GM18499 (cell line): ENCODE measurements at regions not wholly inside any gene's neighbourhood (a gene's known extent, or its start where the extent isn't known, plus 50 kb on each side); places are given as distances from the start of the nearest gene placed in this dataset.

Experiments
- ATAC-seq: cut with Tn5 transposase; IDR thresholded peaks from one replicate; pipeline ENCODE4 v1.9.1; 2021; ENCODE audit warnings: moderate number of reproducible peaks; ENCODE audit not compliant: insufficient read depth, unreplicated experiment

DNA sequence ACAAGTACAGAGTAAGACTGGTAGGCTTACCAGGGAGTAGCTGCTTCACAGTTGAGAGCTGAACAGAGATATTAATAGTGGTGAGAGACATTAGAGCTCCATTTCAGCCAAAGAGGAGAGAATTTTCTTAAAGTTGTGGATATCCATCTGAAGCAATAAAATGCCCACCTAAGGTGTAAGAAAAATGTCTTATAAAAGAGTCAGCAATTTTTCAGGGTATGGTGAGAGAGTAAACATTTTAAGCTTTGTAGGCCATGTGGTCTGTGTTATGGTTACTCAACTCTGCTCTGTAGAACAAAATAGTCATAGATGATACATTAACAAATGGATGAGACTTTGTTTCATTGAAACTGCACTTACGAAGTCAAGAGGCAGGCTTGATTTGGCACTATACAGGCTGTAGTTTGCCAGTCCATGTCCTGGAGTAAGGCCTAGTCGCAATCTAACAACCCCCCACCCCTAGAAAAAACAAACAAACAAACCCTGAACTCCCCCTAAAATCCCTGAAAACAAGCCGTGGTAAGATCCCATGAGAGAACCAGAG, 945.4 kb upstream of the SEMA6A start:
- ATAC-seq = no peak

DNA sequence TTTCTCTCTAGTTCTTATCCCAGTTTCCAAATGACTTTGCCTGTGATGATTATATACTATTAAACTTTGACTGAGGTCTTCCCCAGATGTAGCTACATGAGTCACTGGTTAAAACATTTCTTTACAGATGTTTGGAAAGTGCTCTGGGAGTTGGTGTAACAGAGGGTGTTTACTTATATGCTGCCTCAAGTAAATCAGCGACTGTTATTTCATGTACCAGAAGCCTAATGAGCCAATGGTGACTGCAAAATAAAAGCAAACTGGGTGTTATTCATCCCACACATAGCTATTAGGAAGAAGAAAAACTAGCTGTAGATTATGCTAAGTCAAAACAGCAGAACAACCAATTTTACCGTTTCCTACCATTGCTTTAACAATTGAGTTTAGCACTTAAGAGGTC, 929.7 kb upstream of the SEMA6A start:
- ATAC-seq = no peak

DNA sequence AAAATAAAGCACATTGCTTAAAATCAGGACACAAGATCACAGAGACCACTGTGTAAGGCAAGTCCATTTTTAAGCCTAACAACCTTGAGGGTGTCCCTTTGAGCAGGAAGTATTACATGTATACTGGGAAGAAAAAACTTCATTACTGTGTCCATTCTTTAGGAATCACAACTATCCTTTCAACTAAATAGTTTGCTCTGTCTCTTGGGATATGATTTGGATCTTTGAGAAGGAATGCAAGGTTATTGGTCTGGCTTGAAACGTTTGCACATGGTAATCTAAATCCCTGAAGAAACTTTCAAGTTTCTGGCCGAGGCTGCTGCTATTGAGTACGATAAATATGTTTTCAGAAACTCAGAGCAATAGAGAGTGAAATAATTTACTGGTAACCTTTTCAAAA, 923.0 kb upstream of the SEMA6A start:
- ATAC-seq = no peak

GRCh38 chr5:117496801-117497200, 922.2 kb upstream of the SEMA6A start:
- no peak for ATAC-seq

- no peak for ATAC-seq
Measured at GRCh38 chr5:117494188-117494587, 919.6 kb upstream of the SEMA6A start.

DNA sequence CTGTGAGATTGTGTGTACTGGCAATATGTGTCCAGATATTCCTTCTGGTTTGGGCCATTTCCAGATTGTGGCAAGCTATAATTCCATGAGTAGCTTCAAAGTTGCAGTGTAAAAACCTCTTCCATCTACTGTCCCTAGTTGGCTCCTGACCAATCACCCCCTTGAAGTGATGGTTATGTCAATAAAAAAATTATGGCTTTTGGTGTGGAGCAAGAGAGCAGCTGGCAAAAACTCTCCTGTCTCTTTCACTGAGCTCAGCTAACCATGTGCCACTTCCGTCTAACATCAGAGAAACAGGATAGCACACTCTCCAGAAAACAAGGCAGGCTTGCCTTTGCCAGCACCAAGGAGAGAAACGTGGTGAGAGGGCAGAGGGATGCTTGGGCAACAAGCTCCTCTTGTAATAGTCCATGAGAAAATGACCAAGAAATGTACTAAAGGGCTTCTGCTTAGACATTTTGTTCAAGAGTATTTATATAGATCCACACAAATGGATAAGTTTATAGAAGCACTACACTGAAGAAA, 914.4 kb upstream of the SEMA6A start:
- no peak for ATAC-seq

DNA sequence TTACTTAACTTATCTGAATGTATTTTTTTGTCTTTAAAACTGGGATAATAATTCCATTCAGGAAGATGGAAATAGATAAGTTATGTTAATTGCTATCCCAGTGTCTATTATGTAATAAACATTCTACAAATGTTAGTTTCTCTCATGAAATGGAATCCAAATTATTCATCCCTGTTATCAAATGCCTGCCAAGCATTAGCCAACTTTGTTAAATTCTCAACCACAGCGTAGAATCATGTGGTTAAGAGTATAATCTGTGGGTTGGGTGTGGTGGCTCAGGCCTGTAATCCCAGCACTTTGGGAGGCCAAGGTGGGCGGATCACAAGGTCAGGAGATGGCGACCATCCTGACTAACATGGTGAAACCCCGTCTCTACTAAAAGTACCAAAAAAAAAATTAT, 912.9 kb upstream of the SEMA6A start:
- ATAC-seq = no peak

DNA sequence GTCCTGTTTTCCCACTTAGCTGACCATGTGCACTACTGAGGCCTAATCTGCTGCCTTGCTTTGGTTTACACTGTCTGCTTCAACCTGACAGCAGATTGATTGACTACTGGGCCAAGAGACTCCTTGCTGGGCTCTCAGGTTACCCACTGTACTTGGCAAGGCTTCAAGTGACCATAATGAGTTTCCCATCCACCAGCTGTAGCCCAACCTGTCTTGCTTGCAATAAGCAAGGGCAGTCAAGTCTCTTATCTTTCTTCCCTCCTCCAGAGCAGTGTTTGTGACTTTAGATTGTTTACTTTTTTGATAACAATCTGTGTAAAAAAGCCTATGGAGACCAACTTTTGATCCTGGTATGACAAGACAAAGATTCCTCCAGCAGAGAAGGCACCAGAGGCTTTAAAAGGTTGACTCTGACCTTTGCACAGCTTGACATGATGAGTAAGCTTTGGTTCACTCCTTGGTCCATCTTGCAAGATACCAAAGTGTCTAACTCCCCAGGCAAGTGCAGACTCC, 912.3 kb upstream of the SEMA6A start:
- ATAC-seq = no peak

DNA sequence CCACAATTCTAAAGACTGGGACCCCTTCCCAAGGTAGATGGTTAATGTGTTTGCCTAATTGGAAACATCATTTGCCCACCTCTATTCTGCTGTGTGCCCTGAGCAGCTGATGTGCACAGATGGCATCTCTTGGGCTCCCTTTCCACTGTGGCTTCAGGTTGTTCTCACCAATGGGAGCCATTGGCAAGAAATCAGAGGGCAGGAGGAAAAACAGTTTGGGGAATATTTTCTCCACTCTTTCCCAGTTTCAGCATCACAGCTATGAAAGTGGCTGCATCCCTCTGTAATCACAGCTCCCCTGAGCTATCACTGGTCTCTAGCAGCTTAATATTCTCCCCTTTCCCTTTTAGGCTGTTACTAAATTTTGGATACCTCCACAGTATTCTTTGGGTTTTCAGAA, 911.6 kb upstream of the SEMA6A start:
- no peak for ATAC-seq

DNA sequence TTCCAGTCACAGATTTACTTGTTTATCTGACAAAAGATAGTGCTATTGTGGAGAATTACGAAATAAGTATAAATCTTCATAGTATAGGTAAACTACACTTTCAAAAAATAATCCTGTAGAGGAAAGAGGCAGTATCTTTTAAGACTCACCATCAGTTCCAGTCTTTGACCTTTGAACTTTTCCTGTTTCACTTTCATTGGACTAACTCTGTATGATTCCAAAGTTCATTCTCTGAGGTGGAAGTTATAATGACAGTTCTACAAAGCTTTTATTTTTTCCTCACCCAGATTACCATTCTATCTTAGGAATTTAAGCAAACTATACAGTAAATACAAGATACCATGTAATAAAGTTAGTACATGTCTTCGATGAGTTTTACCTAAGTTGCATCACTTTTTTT, 901.3 kb upstream of the SEMA6A start:
- no peak for ATAC-seq

- ATAC-seq = no peak
Measured at GRCh38 chr5:117473165-117473564, 898.5 kb upstream of the SEMA6A start.

DNA sequence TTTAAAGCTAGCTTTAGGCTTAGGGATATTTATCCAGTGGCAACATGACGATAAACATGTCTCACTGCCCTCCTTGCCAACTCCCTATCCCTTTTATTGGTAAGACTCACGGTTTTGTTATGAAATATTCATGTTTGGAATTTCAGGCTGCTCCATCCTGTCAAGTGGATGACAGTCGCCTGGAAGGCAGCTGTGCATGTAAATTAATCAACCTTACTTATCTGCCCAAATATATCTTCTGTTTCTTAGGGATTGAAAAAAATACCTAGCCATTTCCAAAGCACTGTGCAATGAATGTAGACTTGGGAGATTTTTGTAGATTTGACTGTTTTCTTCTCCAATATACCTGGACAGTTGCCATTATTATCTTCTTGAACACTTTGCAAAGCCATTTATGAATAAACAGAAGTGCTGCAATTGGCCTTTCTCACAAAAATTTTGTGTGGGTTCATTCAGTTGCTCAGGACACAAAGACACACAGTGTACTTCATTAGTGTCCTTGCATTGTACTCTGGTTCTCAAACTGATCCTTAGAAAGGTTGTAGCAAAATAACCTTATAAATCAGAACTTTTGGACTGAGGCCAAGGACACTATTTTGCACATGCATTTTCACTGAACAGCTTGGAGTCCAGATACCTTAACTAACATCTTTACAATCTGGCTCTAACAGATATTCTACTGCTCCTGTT, 889.4 kb upstream of the SEMA6A start:
- ATAC-seq = no peak

- ATAC-seq = no peak
Measured at GRCh38 chr5:117461966-117462365, 887.3 kb upstream of the SEMA6A start.

GRCh38 chr5:117461403-117461802, 886.8 kb upstream of the SEMA6A start:
- peak; percentile 89 for ATAC-seq

DNA sequence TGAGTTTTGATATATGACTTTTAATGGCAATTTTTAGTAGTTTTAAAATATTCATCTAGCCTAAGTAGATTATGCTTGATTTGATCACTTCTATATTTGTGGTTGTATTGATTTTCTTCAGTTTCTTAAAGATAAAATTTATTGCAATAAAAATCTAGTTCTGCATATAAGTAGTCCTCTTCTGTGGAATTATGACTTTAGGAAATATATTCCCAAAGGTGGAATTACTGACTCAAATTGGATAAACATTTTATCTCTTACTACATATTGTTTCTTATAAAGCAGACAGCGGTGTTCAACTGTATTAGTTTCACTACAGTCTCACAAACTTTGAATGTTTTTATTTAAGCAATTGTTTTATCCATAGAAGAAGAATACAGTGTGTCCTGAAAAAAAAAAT, 883.0 kb upstream of the SEMA6A start:
- ATAC-seq = no peak

DNA sequence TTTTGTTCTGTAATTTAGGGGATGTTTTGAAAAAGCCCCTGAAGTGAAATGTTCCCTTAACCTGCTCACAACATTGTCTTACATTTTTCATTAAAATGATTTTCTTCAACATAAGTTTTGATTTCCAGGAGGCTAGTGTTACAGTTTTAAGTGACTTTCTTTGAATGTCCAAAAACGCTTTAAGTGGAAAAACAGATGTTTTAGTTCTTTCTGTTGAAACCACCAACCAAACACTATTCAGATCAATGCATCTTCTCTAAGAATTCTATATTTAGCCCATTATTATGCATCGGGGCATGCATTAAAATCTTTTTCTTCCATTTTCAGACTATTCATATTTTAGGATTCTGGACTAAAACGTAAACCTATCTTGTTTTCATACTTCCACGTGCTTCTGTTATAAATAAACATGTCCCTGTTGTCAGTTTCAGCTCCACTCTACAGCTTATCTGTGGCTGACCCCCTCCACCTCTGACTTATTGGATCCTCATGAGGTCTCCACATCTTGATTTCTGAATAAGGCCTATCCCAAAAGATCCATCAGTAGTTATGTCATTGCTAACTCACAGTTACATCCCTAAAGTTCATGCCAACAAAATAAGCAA, 882.3 kb upstream of the SEMA6A start:
- ATAC-seq = no peak

- ATAC-seq = no peak
Measured at GRCh38 chr5:117455236-117456233, 880.9 kb upstream of the SEMA6A start.

DNA sequence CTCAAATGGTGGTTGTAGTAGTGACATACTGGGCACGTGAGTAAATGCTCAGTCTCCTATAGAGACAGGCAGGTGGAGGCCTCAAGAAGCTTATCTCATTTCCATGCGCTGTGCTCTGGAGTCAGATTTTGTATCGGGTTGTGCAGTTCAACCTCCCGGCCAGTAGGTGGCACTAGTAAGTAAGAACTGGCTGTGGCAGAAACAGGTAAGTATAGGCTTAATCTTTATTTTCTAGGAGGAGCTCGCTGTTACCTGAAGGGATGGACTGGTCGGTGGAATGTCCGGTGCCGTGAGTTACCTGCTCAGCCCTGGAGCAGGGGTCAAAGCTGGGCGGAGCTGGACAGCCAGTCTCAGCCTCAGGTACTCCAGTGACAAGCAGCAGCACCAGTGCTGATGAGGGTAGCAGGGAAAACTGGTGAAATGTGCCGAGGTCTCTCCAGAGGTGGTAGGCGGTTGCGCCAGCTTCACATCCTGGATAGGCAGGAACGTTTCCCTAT, 880.1 kb upstream of the SEMA6A start:
- ATAC-seq = peak; percentile 87

GRCh38 chr5:117436846-117437245, 862.2 kb upstream of the SEMA6A start:
- ATAC-seq = no peak

DNA sequence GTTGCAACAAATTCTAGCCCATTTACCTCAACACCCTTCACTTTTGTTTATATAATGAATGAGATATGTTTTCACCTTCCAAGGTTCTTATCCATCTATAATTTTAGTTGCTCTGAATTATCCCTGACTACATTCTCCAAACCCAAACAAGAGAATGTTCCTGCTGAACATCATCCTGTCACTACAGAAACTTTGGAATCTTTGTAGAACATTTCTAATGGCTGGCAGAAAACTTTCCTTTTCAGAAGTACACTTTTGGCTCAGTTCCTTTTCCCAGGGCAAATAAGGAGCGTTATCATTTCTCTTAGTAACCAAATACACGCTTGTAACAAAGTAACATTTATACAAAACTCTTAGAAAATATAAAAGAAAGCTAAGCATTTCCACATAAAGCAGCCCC, 860.6 kb upstream of the SEMA6A start:
- ATAC-seq = no peak
